SKM-1 (cell line): ENCODE measurements at regions not wholly inside any gene's neighbourhood (a gene's known extent, or its start where the extent isn't known, plus 50 kb on each side); places are given as distances from the start of the nearest gene placed in this dataset.

Experiments used
- DNase-seq: peaks from one replicate; lab custom pipeline; 2025; ENCODE audit not compliant: unreplicated experiment; lab: John Stamatoyannopoulos, UW

DNA sequence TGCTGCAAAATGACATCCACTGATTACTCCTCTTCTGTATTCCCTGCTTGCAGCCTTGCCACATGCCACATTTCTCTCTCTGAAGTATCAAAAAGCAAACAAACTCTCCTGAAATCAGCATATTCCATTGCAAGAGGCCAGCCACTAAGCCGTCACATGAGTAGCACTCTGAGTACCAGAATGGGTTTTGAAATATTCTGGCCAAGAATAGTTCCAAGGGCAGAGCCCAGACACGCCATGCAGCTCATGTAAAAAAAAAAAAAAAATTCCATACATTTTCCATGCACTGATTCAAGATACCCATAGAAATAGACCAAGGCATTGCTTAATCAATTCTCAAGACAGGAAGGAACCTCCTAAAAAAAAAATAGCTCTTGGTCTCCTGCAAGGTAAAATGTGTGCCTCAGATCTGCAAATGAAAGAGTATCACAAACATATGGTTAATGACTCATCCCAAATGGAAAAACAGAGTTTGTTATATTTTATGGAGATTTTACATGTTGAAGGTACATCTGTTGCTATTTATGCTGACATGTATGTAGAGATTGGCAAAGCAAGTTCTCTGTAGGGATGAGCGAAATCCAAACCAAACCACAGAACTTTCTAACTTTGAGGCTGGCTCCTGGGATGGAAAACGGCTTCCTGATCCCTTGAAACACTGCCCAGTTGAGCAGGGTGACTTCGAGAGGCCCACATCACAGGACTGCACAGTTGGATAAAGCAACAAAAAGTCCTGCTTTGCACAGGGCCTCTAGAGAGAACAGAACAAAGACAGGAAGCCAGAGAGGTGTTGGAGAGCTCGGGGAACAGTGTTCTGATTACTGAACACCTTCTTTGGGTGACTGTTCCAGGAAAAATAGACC lies 346.2 kb downstream of the ZNF521 start:
- DNase-seq, result no peak

GRCh38 chr18:25010623-25011374 lies 341.2 kb downstream of the ZNF521 start:
- no peak for DNase-seq
